GM18873 (cell line): ENCODE measurements at regions not wholly inside any gene's neighbourhood (a gene's known extent, or its start where the extent isn't known, plus 50 kb on each side); places are given as distances from the start of the nearest gene placed in this dataset.
"Not testable (repeated sequence)": the region's sequence is repeated elsewhere in the genome, so short reads cannot be mapped to it uniquely, and the experiment has no call there.

Experiments used
- ATAC-seq: cut with Tn5 transposase; IDR thresholded peaks from one replicate; pipeline ENCODE4 v1.9.1; 2021; ENCODE audit warnings: mild to moderate bottlenecking, moderate library complexity, moderate number of reproducible peaks; ENCODE audit not compliant: unreplicated experiment, low FRiP score

- no peak for ATAC-seq
Observed at GRCh38 chr3:162879021-162879562, 1382.5 kb downstream of the OTOL1 start.

DNA sequence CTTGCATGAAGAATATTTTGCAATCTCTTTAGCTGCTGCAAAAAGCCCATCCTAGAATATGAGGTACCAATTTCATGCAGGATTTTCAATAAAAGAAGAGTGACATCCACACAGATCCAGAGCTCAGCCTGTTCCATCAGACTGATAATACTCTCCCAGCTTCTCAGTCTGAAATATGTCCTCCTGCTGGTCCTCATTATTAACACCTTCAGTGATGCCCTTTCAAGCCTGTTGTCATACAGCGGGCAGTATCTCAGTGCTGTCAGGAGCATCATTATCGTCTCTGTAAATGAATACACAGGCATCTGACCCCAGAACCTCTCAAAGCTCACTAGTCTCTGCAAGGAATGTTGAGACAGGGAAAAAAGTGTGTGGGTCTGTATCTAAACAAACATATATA lies 1387.8 kb downstream of the OTOL1 start:
- no peak for ATAC-seq

DNA sequence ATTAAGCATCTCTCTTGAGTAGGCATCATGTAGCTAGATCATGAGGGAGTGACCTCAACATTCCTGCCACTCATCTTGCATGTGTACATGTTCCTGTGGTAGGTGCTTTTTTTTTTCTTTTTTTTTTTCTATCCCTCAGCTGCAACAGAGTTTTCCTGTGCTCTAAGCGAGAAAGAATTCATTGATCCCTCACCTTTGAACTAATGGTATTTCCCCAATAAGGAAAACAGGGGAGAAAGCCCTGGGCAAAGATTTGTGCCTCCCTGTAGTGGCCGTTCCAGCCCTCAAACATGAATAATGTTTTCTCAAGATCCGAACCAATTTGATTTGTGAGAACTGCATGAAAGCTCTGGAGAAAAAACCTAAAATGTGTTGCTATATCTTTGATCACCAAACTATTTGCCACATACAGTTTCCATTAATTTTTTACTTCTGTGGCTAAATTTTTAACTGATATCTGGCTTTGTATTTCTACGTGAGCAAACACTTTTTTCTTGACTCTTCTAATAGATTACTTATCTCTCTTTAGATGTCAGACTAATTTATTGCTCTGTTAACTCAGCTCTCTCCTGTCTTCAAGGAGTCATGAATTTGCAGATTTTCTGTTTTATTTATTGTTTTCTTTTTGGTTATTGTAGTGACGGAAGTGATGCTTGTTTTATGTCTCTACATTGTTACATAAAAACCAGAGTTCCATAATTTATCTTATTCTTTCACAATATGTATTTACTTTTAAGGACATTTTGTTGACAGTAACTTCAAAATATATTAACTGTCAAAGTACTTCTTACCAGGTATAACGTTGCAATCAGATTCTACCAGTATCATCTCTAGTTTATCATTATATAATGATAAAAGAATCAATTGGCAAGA lies 1396.5 kb downstream of the OTOL1 start:
- ATAC-seq: no peak

DNA sequence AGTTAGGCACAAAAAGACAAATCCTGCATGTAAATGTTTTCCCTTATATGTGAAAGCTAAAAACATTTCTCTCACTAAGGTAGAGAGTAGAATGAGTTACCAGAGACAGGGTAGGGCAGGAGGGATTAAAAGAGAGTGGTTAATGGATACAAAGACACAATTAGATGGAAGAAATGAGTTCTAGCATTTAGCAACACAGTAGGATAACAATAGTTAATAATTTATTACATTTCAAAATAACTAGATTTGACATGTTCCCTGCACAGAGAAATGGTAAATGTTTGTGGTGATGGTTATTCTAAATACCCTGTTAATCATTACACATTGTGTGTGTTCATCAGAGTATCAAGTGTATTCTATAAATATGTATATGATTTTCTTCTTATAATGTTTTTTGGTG lies 1400.7 kb downstream of the OTOL1 start:
- no peak for ATAC-seq

- ATAC-seq: no peak
Observed at GRCh38 chr3:162932503-162932902, 1435.9 kb downstream of the OTOL1 start.

DNA sequence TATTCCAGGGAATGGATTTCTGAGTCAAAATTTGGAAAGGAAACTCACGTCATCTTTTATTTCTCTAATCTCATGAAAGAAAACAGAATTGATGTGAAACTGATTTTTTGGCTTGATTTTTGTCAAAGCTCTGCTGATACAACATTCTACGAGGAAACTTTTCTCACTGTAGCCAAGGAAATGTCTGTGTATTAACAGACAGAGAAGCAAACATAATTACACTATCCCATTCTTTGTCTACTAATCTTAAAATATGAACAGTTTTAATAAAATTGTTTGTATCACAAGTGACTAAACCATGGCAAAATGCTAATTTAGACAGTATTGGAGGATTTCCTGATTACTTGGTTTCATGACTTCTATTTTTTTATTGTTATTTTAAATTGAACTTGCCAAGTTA lies 1437.0 kb downstream of the OTOL1 start:
- no peak for ATAC-seq

DNA sequence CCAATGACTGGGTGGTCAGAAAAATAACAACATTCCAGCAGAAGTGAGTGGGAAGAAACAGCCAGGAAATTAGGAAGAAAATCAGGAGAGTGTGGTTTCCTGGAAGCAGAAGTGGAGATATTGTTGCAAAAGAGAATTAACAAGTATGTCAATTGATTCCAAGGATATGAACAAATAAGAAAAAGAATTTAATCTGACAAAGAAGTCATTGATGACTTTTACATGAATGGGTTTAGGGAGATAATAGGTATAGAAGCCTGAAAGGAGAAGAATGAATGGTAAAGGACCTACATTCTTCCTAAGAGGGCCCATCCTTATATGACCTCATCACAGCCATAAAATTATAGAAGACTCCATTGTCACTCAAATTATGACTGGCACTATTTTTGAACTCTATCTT lies 1440.1 kb downstream of the OTOL1 start:
- ATAC-seq: no peak

- no peak for ATAC-seq
Observed at GRCh38 chr3:162938083-162938482, 1441.5 kb downstream of the OTOL1 start.

GRCh38 chr3:162945626-162946025 lies 1449.0 kb downstream of the OTOL1 start:
- ATAC-seq: no peak

GRCh38 chr3:162956711-162957110 lies 1460.1 kb downstream of the OTOL1 start:
- ATAC-seq: no peak

GRCh38 chr3:162960269-162960668 lies 1463.7 kb downstream of the OTOL1 start:
- no peak for ATAC-seq

- ATAC-seq: no peak
Observed at GRCh38 chr3:162970292-162970691, 1473.7 kb downstream of the OTOL1 start.

GRCh38 chr3:162971715-162972114 lies 1475.1 kb downstream of the OTOL1 start:
- ATAC-seq: no peak

DNA sequence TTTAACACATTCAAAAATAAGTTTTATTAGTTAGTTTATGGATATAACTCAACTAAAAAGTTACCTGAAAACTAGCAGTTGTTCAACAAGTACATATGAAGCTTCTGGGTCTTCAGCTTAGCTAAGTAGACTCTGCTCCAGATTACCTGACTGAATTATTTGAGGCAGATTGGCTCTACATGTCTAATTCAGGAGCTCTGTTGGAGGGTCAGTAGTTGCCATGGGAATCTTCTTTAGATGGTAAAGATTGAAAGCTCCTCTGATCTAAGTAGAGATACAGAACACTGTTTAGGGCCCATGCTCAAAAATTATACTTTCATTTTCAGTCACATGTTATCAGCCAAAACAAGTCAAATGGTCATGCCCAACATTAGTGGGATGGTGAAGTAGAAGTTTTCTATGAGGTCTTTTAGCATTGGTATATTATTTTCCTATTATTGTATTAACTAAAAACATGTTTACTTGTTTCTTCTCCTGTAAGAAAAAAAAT lies 1476.9 kb downstream of the OTOL1 start:
- no peak for ATAC-seq

DNA sequence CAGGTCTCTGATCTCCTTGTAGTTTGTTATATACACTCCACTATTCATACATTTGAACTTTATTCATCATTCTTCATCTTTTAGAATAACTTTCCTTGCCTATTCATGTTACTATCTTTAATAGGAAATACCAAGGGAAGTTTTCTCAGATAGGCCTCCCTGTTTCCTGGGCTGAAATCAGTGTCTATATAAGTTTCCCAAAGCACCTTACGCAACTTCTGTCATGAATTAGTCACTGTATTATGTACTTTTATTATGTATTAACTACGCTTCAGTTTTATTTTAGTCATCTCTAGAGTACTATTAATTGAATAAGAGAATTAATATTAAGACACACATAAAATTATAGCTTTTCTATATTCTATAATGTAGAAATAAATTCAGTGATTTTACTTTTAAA lies 1481.5 kb downstream of the OTOL1 start:
- ATAC-seq: no peak

- no peak for ATAC-seq
Observed at GRCh38 chr3:162984746-162985145, 1488.1 kb downstream of the OTOL1 start.

GRCh38 chr3:162987085-162987794 lies 1490.6 kb downstream of the OTOL1 start:
- not testable (repeated sequence) for ATAC-seq

DNA sequence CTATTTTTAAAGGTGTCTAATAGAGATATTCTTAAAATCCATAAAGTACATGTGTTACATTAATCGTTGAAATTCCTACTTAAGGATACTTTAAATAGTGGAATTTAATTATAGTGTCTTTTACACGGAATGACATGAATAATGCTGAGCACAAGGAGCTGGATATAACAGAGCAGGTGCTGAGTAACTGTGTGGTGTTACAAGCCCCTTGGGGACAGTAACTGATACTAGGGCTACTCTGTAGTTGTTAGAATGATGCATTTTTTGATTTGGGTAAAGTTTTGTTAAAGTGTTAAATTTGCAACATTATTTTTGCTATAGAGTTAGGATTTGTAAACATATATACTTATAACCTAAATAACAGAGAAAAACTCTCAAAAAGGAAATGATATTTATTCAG lies 1496.1 kb downstream of the OTOL1 start:
- ATAC-seq: no peak

GRCh38 chr3:162994165-162994564 lies 1497.6 kb downstream of the OTOL1 start:
- no peak for ATAC-seq

- no peak for ATAC-seq
Observed at GRCh38 chr3:162996368-162996767, 1499.8 kb downstream of the OTOL1 start.

DNA sequence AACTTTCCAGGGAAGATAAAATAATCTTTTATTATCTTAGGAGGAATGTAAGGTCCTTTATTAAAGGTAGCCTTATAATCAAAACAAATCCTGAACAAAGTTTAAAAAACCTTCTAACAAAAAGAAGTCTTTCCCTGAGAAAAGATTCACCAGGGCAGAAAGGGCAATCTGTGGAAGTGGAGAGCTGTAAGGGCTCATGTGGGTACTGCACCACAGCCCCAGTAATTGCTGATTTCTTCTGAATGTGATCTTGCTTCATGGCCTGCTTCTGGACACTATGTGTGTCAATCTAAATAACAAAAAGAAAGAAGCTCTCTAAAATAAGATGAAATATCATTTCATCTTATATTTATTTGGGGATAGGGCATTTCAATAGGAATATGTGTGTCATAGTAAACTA lies 1501.6 kb downstream of the OTOL1 start:
- no peak for ATAC-seq
